Gastroesophageal sphincter (tissue), 3 donors: ENCODE measurements at regions not wholly inside any gene's neighbourhood (a gene's known extent, or its start where the extent isn't known, plus 50 kb on each side); places are given as distances from the start of the nearest gene placed in this dataset.

ENCODE experiments used
- EP300 ChIP-seq: sonication (generic); formaldehyde crosslinking; IDR thresholded peaks from one replicate; pipeline ENCODE4 v1.6.1; 2017; ENCODE audit warnings: antibody characterized with exemption, mild to moderate bottlenecking
- POLR2A ChIP-seq, 2 donors: fragments of 450-650 bp; IDR thresholded peaks; one replicate each; pipeline ENCODE4 v1.6.1; 2017; ENCODE audit warnings: antibody characterized with exemption in 2 of 2, mild to moderate bottlenecking in 2 of 2, moderate library complexity in 1 of 2
- POLR2AphosphoS5 ChIP-seq: sonication (generic); formaldehyde crosslinking; IDR thresholded peaks from one replicate; pipeline ENCODE4 v1.6.1; 2017; ENCODE audit warnings: antibody characterized with exemption
- TF ChIP-seq, protein P1 (sequence below), 4 experiments: fragments of 200-600 bp in 2 of 4; fragments of 450-650 bp in 2 of 4; sonication (generic) in 1 of 4; IDR thresholded peaks; one replicate each; pipeline ENCODE4 v1.5.1; 2017 to 2019; ENCODE audit warnings: antibody characterized with exemption in 4 of 4, mild to moderate bottlenecking in 2 of 4, moderate library complexity in 2 of 4

DNA sequence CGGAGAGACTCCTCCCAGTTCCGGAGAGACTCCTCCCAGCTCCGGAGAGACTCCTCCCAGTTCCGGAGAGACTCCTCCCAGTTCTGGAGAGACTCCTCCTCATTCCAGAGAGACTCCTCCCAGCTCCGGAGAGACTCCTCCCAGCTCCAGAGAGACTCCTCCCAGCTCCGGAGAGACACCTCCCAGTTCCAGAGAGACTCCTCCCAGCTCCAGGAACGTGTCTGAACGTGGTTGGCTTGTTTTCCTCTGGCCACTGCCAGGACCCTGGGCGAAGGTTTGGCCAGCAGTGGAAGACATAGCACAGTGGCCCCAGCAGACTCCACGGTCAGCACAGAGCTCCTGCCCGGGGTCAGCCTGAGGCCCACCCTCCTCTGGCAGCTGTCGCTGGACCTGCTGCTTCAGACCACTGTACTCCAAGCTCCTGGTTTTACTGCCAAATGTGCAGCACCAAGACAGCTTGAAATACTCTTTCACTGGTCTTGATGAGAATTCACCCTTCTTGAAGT is 122.3 kb upstream of the AFDN start:
- TF ChIP-seq POLR2A (IDR thresholded peaks at IDR 0.05): no peak
- TF ChIP-seq, protein P1, sequence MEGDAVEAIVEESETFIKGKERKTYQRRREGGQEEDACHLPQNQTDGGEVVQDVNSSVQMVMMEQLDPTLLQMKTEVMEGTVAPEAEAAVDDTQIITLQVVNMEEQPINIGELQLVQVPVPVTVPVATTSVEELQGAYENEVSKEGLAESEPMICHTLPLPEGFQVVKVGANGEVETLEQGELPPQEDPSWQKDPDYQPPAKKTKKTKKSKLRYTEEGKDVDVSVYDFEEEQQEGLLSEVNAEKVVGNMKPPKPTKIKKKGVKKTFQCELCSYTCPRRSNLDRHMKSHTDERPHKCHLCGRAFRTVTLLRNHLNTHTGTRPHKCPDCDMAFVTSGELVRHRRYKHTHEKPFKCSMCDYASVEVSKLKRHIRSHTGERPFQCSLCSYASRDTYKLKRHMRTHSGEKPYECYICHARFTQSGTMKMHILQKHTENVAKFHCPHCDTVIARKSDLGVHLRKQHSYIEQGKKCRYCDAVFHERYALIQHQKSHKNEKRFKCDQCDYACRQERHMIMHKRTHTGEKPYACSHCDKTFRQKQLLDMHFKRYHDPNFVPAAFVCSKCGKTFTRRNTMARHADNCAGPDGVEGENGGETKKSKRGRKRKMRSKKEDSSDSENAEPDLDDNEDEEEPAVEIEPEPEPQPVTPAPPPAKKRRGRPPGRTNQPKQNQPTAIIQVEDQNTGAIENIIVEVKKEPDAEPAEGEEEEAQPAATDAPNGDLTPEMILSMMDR (IDR thresholded peaks at IDR 0.05): no peak
- TF ChIP-seq EP300: no peak
- TF ChIP-seq POLR2AphosphoS5: no peak
